ENCODE measurements at regions not wholly inside any gene's neighbourhood (a gene's known extent, or its start where the extent isn't known, plus 50 kb on each side); places are given as distances from the start of the nearest gene placed in this dataset.

DNA sequence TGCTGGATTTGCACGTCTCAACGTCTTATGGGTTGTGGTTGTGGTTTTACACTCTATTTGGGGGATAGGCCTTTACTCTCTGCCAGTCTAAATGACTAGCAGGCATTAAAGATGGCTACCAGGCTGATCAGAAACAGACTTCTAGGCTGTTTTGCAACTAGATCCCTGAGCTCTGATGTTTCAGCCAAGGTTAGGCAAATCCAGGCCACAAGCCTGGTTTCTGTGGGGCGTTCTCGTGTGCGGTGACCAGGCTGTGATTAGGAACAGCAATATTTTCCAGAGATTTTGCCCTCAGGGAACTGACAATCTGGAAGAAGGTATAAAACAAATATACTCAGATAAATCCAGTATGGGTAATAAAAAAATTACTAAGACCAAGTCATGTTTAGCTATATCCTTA lies 502.4 kb downstream of the INSC start:
- H3K14ac ChIP-seq (ENCODE audit: insufficient read depth, low read length): no peak overlapping the region
- no peak overlapping the region for H2AK5ac ChIP-seq (ENCODE audit: insufficient read length, low read length)
- no peak overlapping the region for H3K9ac ChIP-seq (ENCODE audit: extremely low read depth, insufficient read length, low read length)
- H3T11ph ChIP-seq (ENCODE audit: low read length): no peak overlapping the region
- no peak overlapping the region for H4K91ac ChIP-seq (ENCODE audit: insufficient read length, low read depth, low read length)
- no peaks in the 10 kb centered on the region for H3K79me2 ChIP-seq (ENCODE audit: insufficient read depth, low read length)
- TF ChIP-seq, protein P1, sequence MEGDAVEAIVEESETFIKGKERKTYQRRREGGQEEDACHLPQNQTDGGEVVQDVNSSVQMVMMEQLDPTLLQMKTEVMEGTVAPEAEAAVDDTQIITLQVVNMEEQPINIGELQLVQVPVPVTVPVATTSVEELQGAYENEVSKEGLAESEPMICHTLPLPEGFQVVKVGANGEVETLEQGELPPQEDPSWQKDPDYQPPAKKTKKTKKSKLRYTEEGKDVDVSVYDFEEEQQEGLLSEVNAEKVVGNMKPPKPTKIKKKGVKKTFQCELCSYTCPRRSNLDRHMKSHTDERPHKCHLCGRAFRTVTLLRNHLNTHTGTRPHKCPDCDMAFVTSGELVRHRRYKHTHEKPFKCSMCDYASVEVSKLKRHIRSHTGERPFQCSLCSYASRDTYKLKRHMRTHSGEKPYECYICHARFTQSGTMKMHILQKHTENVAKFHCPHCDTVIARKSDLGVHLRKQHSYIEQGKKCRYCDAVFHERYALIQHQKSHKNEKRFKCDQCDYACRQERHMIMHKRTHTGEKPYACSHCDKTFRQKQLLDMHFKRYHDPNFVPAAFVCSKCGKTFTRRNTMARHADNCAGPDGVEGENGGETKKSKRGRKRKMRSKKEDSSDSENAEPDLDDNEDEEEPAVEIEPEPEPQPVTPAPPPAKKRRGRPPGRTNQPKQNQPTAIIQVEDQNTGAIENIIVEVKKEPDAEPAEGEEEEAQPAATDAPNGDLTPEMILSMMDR (conservative IDR thresholded peaks at IDR 0.05): no peak
- H3K4ac ChIP-seq (ENCODE audit: low read depth, low read length): no peak overlapping the region
- no peak overlapping the region for H3K4me2 ChIP-seq (ENCODE audit: insufficient read depth, insufficient read length, low read length)
- no peaks in the 10 kb centered on the region for H3K9me3 Mint-ChIP-seq
- H3K9me3 ChIP-seq (ENCODE audit: control insufficient read depth, low read depth, low read length): no peaks in the 10 kb centered on the region
- H2BK20ac ChIP-seq (ENCODE audit: low read depth, low read length, poor library complexity, severe bottlenecking): no peak overlapping the region
- H3K36me3 Mint-ChIP-seq (ENCODE audit: insufficient read depth in 1 of 3, low read depth in 3 of 3): no peaks in the 10 kb centered on the region
- no peak overlapping the region for H3K4me3 Mint-ChIP-seq
- H2BK15ac ChIP-seq (ENCODE audit: low read depth, low read length): no peak overlapping the region
- H2BK5ac ChIP-seq (ENCODE audit: insufficient read length, low read length): no peak overlapping the region
- no peaks in the 10 kb centered on the region for H3K79me1 ChIP-seq (ENCODE audit: insufficient read depth, low read depth, low read length, poor library complexity, severe bottlenecking)
- no peak overlapping the region for H4K8ac ChIP-seq (replicated peaks; ENCODE audit: insufficient read length, low read depth, low read length)
- no peak overlapping the region for H3K18ac ChIP-seq (ENCODE audit: insufficient read length, low read depth, low read length)
- H3K27ac ChIP-seq (ENCODE audit: insufficient read length, low read depth, low read length): no peak overlapping the region
- H3K23ac ChIP-seq (ENCODE audit: insufficient read length, low read depth, low read length): no peak overlapping the region
- no peaks in the 10 kb centered on the region for H4K20me1 ChIP-seq (ENCODE audit: control insufficient read depth, insufficient read depth, insufficient read length)
- no peaks in the 10 kb centered on the region; the same call in 1 of the 2 replicates for H3K27me3 Mint-ChIP-seq (ENCODE audit: low read depth)
- H3K4me1 Mint-ChIP-seq: peaks cover 11 to 14% of the 10 kb centered on the region in 2 experiments
- H4K5ac ChIP-seq (ENCODE audit: insufficient read length, low read depth, low read length): no peak overlapping the region
- H3K4me1 ChIP-seq (ENCODE audit: insufficient read depth, low read length): no peaks in the 10 kb centered on the region
- no peak overlapping the region for H3K56ac ChIP-seq (ENCODE audit: insufficient read length, low read depth, low read length)
- no peaks in the 10 kb centered on the region for H3K23me2 ChIP-seq (ENCODE audit: insufficient read length, low read depth, low read length, poor library complexity, severe bottlenecking)
- no peaks in the 10 kb centered on the region for H3K27me3 ChIP-seq (ENCODE audit: insufficient read depth, low read length)
- no peak overlapping the region for H3K27ac Mint-ChIP-seq
- H2BK12ac ChIP-seq (ENCODE audit: insufficient read length, low read depth, low read length): no peak overlapping the region
- no peak for DNase-seq
- H2AFZ ChIP-seq (ENCODE audit: low read length): no peak overlapping the region
- WGBS (ENCODE audit: extremely low coverage, insufficient read length, low lambda C conversion rate): no CpG with 5 or more reads among the region's 5 CpGs
- no peak overlapping the region for H2BK120ac ChIP-seq (ENCODE audit: low read depth, low read length, poor library complexity, severe bottlenecking)

Measured in H9 (cell line).